A673 (cell line): ENCODE measurements at regions not wholly inside any gene's neighbourhood (a gene's known extent, or its start where the extent isn't known, plus 50 kb on each side); places are given as distances from the start of the nearest gene placed in this dataset.

Experiments used
- EZH2 ChIP-seq: fragments of 200-600 bp; sonication (generic); IDR thresholded peaks from 2 replicates; pipeline ENCODE4 v1.6.1; 2017; ENCODE audit warnings: borderline replicate concordance, low read depth, mild to moderate bottlenecking, mixed read lengths, antibody characterized with exemption, low read length; ENCODE audit not compliant: poor library complexity, severe bottlenecking
- TF ChIP-seq, protein P1 (sequence below): fragments of 300-800, 200-600 bp; sonication (generic); conservative IDR thresholded peaks from 2 replicates; pipeline ENCODE4 v1.5.1; 2017; ENCODE audit warnings: low read depth, mild to moderate bottlenecking, antibody characterized with exemption, low read length, moderate library complexity, mixed read lengths

DNA sequence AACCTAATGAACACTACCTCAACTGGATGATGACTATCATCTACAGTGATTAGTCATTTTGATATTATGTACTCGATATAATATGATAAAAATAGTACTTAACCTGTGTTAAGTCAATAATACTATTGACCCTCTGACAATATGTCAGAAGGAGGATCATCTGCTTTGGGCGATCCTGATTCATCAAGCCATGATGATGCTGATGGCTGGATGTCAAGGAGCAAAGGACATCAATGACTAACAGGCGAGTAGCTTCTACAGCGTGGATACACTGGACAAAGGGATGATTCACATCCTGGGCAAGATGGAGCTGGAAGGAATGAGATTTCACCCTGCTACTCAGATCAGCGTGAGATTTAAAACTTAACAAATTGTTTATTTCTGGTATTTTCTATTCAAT lies 94.4 kb upstream of the SKAP2 start:
- TF ChIP-seq, protein P1, sequence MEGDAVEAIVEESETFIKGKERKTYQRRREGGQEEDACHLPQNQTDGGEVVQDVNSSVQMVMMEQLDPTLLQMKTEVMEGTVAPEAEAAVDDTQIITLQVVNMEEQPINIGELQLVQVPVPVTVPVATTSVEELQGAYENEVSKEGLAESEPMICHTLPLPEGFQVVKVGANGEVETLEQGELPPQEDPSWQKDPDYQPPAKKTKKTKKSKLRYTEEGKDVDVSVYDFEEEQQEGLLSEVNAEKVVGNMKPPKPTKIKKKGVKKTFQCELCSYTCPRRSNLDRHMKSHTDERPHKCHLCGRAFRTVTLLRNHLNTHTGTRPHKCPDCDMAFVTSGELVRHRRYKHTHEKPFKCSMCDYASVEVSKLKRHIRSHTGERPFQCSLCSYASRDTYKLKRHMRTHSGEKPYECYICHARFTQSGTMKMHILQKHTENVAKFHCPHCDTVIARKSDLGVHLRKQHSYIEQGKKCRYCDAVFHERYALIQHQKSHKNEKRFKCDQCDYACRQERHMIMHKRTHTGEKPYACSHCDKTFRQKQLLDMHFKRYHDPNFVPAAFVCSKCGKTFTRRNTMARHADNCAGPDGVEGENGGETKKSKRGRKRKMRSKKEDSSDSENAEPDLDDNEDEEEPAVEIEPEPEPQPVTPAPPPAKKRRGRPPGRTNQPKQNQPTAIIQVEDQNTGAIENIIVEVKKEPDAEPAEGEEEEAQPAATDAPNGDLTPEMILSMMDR = no peak
- no peak for TF ChIP-seq EZH2
